8988T (cell line): ENCODE measurements at regions not wholly inside any gene's neighbourhood (a gene's known extent, or its start where the extent isn't known, plus 50 kb on each side); places are given as distances from the start of the nearest gene placed in this dataset.

Experiments used
- DNase-seq: peaks from one replicate; pipeline ENCODE4 v3.0.0; 2011

GRCh38 chr1:244157731-244158438, 106.8 kb downstream of the ZBTB18 start:
- DNase-seq: no peak

- DNase-seq: no peak
Observed at GRCh38 chr1:244159646-244160045, 108.6 kb downstream of the ZBTB18 start.

- DNase-seq: no peak
Observed at GRCh38 chr1:244160455-244161235, 109.6 kb downstream of the ZBTB18 start.

GRCh38 chr1:244161236-244161510, 110.1 kb downstream of the ZBTB18 start:
- no peak for DNase-seq

- no peak for DNase-seq
Observed at GRCh38 chr1:244162786-244163530, 111.9 kb downstream of the ZBTB18 start.

GRCh38 chr1:244163861-244164510, 112.9 kb downstream of the ZBTB18 start:
- DNase-seq: peak; percentile 40

GRCh38 chr1:244164511-244164890, 113.4 kb downstream of the ZBTB18 start:
- DNase-seq: no peak

GRCh38 chr1:244165021-244165420, 113.9 kb downstream of the ZBTB18 start:
- DNase-seq: no peak

GRCh38 chr1:244165701-244166100, 114.6 kb downstream of the ZBTB18 start:
- no peak for DNase-seq

GRCh38 chr1:244171241-244171985, 120.3 kb downstream of the ZBTB18 start:
- no peak for DNase-seq

GRCh38 chr1:244173240-244173639, 122.2 kb downstream of the ZBTB18 start:
- DNase-seq: no peak

- no peak for DNase-seq
Observed at GRCh38 chr1:244173769-244174168, 122.7 kb downstream of the ZBTB18 start.

GRCh38 chr1:244174922-244175521, 123.9 kb downstream of the ZBTB18 start:
- no peak for DNase-seq

- DNase-seq: no peak
Observed at GRCh38 chr1:244176201-244176600, 125.1 kb downstream of the ZBTB18 start.

GRCh38 chr1:244180256-244180655, 129.2 kb downstream of the ZBTB18 start:
- no peak for DNase-seq

GRCh38 chr1:244181867-244182266, 130.8 kb downstream of the ZBTB18 start:
- no peak for DNase-seq

- DNase-seq: no peak
Observed at GRCh38 chr1:244183037-244183436, 132.0 kb downstream of the ZBTB18 start.

- no peak for DNase-seq
Observed at GRCh38 chr1:244186372-244186771, 135.3 kb downstream of the ZBTB18 start.

GRCh38 chr1:244187310-244187709, 136.2 kb downstream of the ZBTB18 start:
- DNase-seq: no peak

GRCh38 chr1:244191581-244191980, 140.5 kb downstream of the ZBTB18 start:
- DNase-seq: no peak

- no peak for DNase-seq
Observed at GRCh38 chr1:244192325-244192724, 141.2 kb downstream of the ZBTB18 start.

- no peak for DNase-seq
Observed at GRCh38 chr1:244196571-244197285, 145.6 kb downstream of the ZBTB18 start.
